Aorta (tissue), 5 donors: ENCODE measurements at regions not wholly inside any gene's neighbourhood (a gene's known extent, or its start where the extent isn't known, plus 50 kb on each side); places are given as distances from the start of the nearest gene placed in this dataset.
"Not testable (repeated sequence)": the region's sequence is repeated elsewhere in the genome, so short reads cannot be mapped to it uniquely, and the experiment has no call there.

Source experiments
- ATAC-seq: fragments of 200-7000 bp; cut with Tn5 transposase; one replicate; pipeline ENCODE4 v1.9.1; 2022; ENCODE audit warnings: moderate library complexity; ENCODE audit not compliant: low FRiP score
- DNase-seq, 2 donors: peaks; one replicate each; pipeline ENCODE4 v3.0.0-alpha.2; 2020
- H3K27ac ChIP-seq, 2 donors: one replicate each; pipeline ENCODE4 v1.5.1; 2013; ENCODE audit warnings: low read length in 2 of 2, mild to moderate bottlenecking in 2 of 2, moderate library complexity in 2 of 2, control low read depth in 1 of 2, inconsistent platforms in 1 of 2, low read depth in 1 of 2
- H3K27me3 ChIP-seq, 2 donors: one replicate each; pipeline ENCODE4 v1.6.1; 2013; ENCODE audit warnings: control low read depth in 1 of 2, low read length in 1 of 2, mild to moderate bottlenecking in 1 of 2, moderate library complexity in 1 of 2; ENCODE audit not compliant: insufficient read depth in 2 of 2, control insufficient read depth in 1 of 2
- H3K36me3 ChIP-seq, 2 donors: one replicate each; pipeline ENCODE4 v1.6.1; 2013; ENCODE audit warnings: control low read depth in 1 of 2, low read length in 1 of 2, mild to moderate bottlenecking in 1 of 2; ENCODE audit not compliant: insufficient read depth in 2 of 2, control insufficient read depth in 1 of 2
- H3K4me1 ChIP-seq, 2 donors: one replicate each; pipeline ENCODE4 v1.6.1; 2013; ENCODE audit warnings: low read length in 2 of 2, control low read depth in 1 of 2, mild to moderate bottlenecking in 1 of 2, moderate library complexity in 1 of 2; ENCODE audit not compliant: insufficient read depth in 2 of 2, control insufficient read depth in 1 of 2
- H3K4me3 ChIP-seq, 2 donors: one replicate each; pipeline ENCODE4 v1.5.1; 2013; ENCODE audit warnings: low read length in 2 of 2, control low read depth in 1 of 2, mild to moderate bottlenecking in 1 of 2
- H3K9me3 ChIP-seq: one replicate; pipeline ENCODE4 v1.6.1; 2013; ENCODE audit warnings: mild to moderate bottlenecking, low read length; ENCODE audit not compliant: control insufficient read depth
- WGBS, 2 donors: extraction: QIAGEN DNeasy Blood & Tissue Kit; methylation state at CpG; one replicate each; pipeline ENCODE4 v1.1.7; 2013; 5-methylcytosine and 5-hydroxymethylcytosine counted together
- intact Hi-C, 2 donors: fragments of 100-400 bp; cut with DNase I; formaldehyde crosslinking; loops; one replicate each; pipeline versions ENCODE4 v1.14.2 to v1.15.0; 2022
- donor health status: healthy with polysubstance abuse.
- donor health status: Bipolar disorder and iron deficiency.
- donor health status: DM: no; HTN: no; CAD: no.
- donor health status: DM: no; HTN: no; CAD: no.
- donor health status: DM: yes; HTN: yes; CAD: no.

GRCh38 chr7:149982537-149983112 lies 108.9 kb downstream of the ATP6V0E2 start:
- H3K9me3 ChIP-seq, DNase-seq, ATAC-seq, H3K36me3 ChIP-seq, intact Hi-C loops, H3K27ac ChIP-seq, H3K4me3 ChIP-seq, H3K4me1 ChIP-seq, H3K27me3 ChIP-seq: not testable (repeated sequence)
- 47 to 55% methylated on average over 4 of the region's 4 CpGs for WGBS, 2 donors

- H3K27me3 ChIP-seq, DNase-seq, intact Hi-C loops, ATAC-seq, H3K4me1 ChIP-seq, H3K4me3 ChIP-seq, H3K9me3 ChIP-seq, H3K27ac ChIP-seq, H3K36me3 ChIP-seq: not testable (repeated sequence)
- WGBS, 2 donors: no CpG with 5 or more reads among the region's 3 CpGs
Measured at GRCh38 chr7:149986866-149987265, 113.1 kb downstream of the ATP6V0E2 start.

GRCh38 chr7:149991652-149992302 lies 118.0 kb downstream of the ATP6V0E2 start:
- H3K36me3 ChIP-seq, H3K27ac ChIP-seq, H3K4me3 ChIP-seq, H3K27me3 ChIP-seq, ATAC-seq, DNase-seq, H3K9me3 ChIP-seq, intact Hi-C loops, H3K4me1 ChIP-seq: not testable (repeated sequence)
- WGBS, 2 donors: 24 to 39% methylated on average over 8 of the region's 8 CpGs

DNA sequence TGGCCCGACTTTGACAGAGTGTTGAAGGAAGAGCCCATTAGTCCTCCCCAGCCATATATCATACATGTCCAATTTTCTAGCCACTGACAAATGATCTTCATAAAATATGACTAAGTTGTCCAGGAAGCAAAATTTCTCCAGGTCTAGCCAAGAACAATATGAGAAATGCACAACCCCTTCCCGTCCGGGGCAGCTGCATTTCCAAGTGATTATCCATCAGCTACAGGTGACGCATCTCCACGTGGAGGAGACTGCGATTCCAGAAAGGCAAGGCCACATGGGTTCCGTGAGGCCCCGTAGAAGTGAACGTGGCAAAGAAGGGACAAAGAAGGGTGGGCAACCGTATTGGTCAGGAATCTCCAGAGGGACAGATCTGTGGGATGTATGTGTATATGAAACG lies 118.6 kb downstream of the ATP6V0E2 start:
- H3K27ac ChIP-seq, DNase-seq, H3K4me1 ChIP-seq, H3K27me3 ChIP-seq, ATAC-seq, H3K4me3 ChIP-seq, H3K9me3 ChIP-seq, H3K36me3 ChIP-seq, intact Hi-C loops: not testable (repeated sequence)
- 31 to 35% methylated on average over 11 of the region's 11 CpGs for WGBS, 2 donors

GRCh38 chr7:149995369-149996026 lies 121.7 kb downstream of the ATP6V0E2 start:
- H3K4me1 ChIP-seq, H3K4me3 ChIP-seq, intact Hi-C loops, DNase-seq, H3K27me3 ChIP-seq, H3K9me3 ChIP-seq, H3K27ac ChIP-seq, H3K36me3 ChIP-seq: not testable (repeated sequence)
- WGBS, 2 donors: 73 to 76% methylated on average over 13 of the region's 14 CpGs
- ATAC-seq: peak; percentile 50

GRCh38 chr7:150000780-150001599 lies 127.2 kb downstream of the ATP6V0E2 start:
- 50 to 56% methylated on average over 19 to 22 of the region's 22 CpGs for WGBS, 2 donors
- H3K36me3 ChIP-seq, H3K4me1 ChIP-seq, DNase-seq, H3K4me3 ChIP-seq, H3K9me3 ChIP-seq, H3K27me3 ChIP-seq, ATAC-seq, H3K27ac ChIP-seq, intact Hi-C loops: not testable (repeated sequence)

DNA sequence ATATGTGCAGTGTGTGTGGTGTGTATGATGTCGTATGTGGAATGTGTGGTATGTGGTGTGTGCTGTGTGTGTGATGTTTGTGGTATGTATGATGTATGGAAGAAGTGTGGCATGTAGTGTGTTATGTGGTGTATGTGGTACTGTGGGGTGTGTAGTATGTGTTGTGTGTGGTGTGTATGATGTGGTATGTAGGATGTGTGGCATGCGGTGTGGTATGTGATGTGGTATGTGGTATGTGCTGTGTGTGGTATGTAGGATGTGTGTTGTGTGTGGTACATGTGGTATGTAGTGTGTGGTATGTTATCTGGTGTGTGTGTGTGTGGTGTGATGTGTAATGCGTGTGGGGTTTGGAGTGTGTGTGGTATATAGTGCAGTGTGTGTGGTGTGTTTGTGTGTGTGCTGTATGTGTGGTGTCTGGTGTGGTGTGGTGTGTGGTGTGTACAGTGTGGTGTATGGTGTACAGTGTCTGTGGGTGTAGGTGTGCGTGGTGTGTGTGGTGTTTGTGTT lies 129.6 kb downstream of the ATP6V0E2 start:
- no peak overlapping the region for H3K4me3 ChIP-seq
- H3K27ac ChIP-seq: no peak overlapping the region
- no peaks in the 10 kb centered on the region for H3K9me3 ChIP-seq
- intact Hi-C loops: no loop called here
- no peaks in the 10 kb centered on the region for H3K27me3 ChIP-seq
- ATAC-seq (peak; percentile 61), DNase-seq (no peak)
- H3K4me1 ChIP-seq: no peaks in the 10 kb centered on the region
- no peaks in the 10 kb centered on the region for H3K36me3 ChIP-seq
- 61% methylated on average over 4 of the region's 4 CpGs for WGBS, 2 donors

GRCh38 chr7:150003973-150004372 lies 130.2 kb downstream of the ATP6V0E2 start:
- DNase-seq, ATAC-seq, H3K4me3 ChIP-seq, H3K27ac ChIP-seq, H3K27me3 ChIP-seq, H3K9me3 ChIP-seq, H3K36me3 ChIP-seq, intact Hi-C loops, H3K4me1 ChIP-seq: not testable (repeated sequence)
- 92 to 95% methylated on average over 2 of the region's 2 CpGs for WGBS, 2 donors
